Mesenteric fat pad (tissue), 1 donor: ENCODE measurements at regions not wholly inside any gene's neighbourhood (a gene's known extent, or its start where the extent isn't known, plus 50 kb on each side); places are given as distances from the start of the nearest gene placed in this dataset.
"Not testable (repeated sequence)": the region's sequence is repeated elsewhere in the genome, so short reads cannot be mapped to it uniquely, and the experiment has no call there.

Experiments used
- DNase-seq: peaks from one replicate; pipeline ENCODE4 v3.0.0-alpha.2; 2020; ENCODE audit warnings: low spot score
- donor health status: DM: yes; HTN: yes; CAD: no.

- DNase-seq = no peak
These were observed 653.0 kb upstream of the CHAC2 start for GRCh38 chr2:53114582-53114981.

GRCh38 chr2:53112408-53112807 is 655.2 kb upstream of the CHAC2 start:
- not testable (repeated sequence) for DNase-seq

GRCh38 chr2:53111406-53111805 is 656.2 kb upstream of the CHAC2 start:
- no peak for DNase-seq

- no peak for DNase-seq
These were observed 656.6 kb upstream of the CHAC2 start for GRCh38 chr2:53111004-53111403.

GRCh38 chr2:53108246-53108645 is 659.4 kb upstream of the CHAC2 start:
- no peak for DNase-seq

- DNase-seq = no peak
These were observed 663.3 kb upstream of the CHAC2 start for GRCh38 chr2:53104263-53104662.

- DNase-seq = no peak
These were observed 663.9 kb upstream of the CHAC2 start for GRCh38 chr2:53103679-53104078.

- no peak for DNase-seq
These were observed 668.9 kb upstream of the CHAC2 start for GRCh38 chr2:53098696-53099078.

- DNase-seq = no peak
These were observed 671.3 kb upstream of the CHAC2 start for GRCh38 chr2:53096351-53096750.

GRCh38 chr2:53095664-53096063 is 671.9 kb upstream of the CHAC2 start:
- no peak for DNase-seq

GRCh38 chr2:53095227-53095626 is 672.4 kb upstream of the CHAC2 start:
- DNase-seq = no peak

- no peak for DNase-seq
These were observed 674.2 kb upstream of the CHAC2 start for GRCh38 chr2:53093355-53093754.

- DNase-seq = no peak
These were observed 676.4 kb upstream of the CHAC2 start for GRCh38 chr2:53091183-53091582.

GRCh38 chr2:53087874-53088461 is 679.6 kb upstream of the CHAC2 start:
- no peak for DNase-seq

- DNase-seq = no peak
These were observed 680.2 kb upstream of the CHAC2 start for GRCh38 chr2:53087262-53087873.

GRCh38 chr2:53077413-53077812 is 690.2 kb upstream of the CHAC2 start:
- DNase-seq = no peak

- DNase-seq = no peak
These were observed 691.8 kb upstream of the CHAC2 start for GRCh38 chr2:53075760-53076159.

- DNase-seq = no peak
These were observed 700.1 kb upstream of the CHAC2 start for GRCh38 chr2:53067533-53067932.

- DNase-seq = no peak
These were observed 700.5 kb upstream of the CHAC2 start for GRCh38 chr2:53067056-53067455.

- DNase-seq = no peak
These were observed 703.5 kb upstream of the CHAC2 start for GRCh38 chr2:53064154-53064553.

- DNase-seq = no peak
These were observed 709.1 kb upstream of the CHAC2 start for GRCh38 chr2:53058526-53058925.

GRCh38 chr2:53053937-53054336 is 713.7 kb upstream of the CHAC2 start:
- DNase-seq = no peak

GRCh38 chr2:53051157-53051556 is 716.4 kb upstream of the CHAC2 start:
- DNase-seq = no peak
